Esophagus squamous epithelium (tissue), 4 donors: ENCODE measurements at regions not wholly inside any gene's neighbourhood (a gene's known extent, or its start where the extent isn't known, plus 50 kb on each side); places are given as distances from the start of the nearest gene placed in this dataset.

Experiments used
- POLR2A ChIP-seq, 4 donors: fragments of 450-650 bp; IDR thresholded peaks; one replicate each; pipeline ENCODE4 v1.6.1; 2017; ENCODE audit warnings: antibody characterized with exemption in 4 of 4, mild to moderate bottlenecking in 4 of 4, moderate library complexity in 3 of 4
- TF ChIP-seq, protein P1 (sequence below), 6 experiments: fragments of 450-650 bp in 4 of 6; fragments of 200-600 bp in 2 of 6; sonication (generic) in 2 of 6; IDR thresholded peaks; one replicate each; pipeline ENCODE4 v1.5.1; 2016 to 2019; ENCODE audit warnings: antibody characterized with exemption in 6 of 6, mild to moderate bottlenecking in 4 of 6, moderate library complexity in 4 of 6

DNA sequence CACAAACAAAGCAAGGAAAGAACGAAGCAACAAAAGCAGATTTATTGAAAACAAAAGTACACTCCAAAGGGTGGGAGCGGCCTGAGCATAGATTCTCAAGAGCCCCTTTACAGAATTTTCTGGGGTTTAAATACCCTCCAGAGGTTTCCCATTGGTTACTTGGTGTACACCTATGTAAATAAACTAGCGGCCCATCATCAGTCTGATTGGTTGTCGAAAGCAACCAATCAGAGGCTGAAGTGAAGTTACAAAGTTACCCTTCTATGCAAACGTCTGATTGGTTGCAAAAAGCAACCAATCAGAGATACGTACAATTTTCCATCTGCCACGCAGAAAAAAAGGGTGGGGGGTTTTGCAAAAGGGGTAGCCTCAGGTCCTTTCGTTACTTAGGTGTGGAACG, 96.3 kb upstream of the UBAC2 start:
- TF ChIP-seq, protein P1, sequence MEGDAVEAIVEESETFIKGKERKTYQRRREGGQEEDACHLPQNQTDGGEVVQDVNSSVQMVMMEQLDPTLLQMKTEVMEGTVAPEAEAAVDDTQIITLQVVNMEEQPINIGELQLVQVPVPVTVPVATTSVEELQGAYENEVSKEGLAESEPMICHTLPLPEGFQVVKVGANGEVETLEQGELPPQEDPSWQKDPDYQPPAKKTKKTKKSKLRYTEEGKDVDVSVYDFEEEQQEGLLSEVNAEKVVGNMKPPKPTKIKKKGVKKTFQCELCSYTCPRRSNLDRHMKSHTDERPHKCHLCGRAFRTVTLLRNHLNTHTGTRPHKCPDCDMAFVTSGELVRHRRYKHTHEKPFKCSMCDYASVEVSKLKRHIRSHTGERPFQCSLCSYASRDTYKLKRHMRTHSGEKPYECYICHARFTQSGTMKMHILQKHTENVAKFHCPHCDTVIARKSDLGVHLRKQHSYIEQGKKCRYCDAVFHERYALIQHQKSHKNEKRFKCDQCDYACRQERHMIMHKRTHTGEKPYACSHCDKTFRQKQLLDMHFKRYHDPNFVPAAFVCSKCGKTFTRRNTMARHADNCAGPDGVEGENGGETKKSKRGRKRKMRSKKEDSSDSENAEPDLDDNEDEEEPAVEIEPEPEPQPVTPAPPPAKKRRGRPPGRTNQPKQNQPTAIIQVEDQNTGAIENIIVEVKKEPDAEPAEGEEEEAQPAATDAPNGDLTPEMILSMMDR (IDR thresholded peaks at IDR 0.05), result no peak
- no peak for TF ChIP-seq POLR2A (IDR thresholded peaks at IDR 0.05)
